SK-N-SH (cell line): ENCODE measurements at regions not wholly inside any gene's neighbourhood (a gene's known extent, or its start where the extent isn't known, plus 50 kb on each side); places are given as distances from the start of the nearest gene placed in this dataset.

ENCODE experiments used
- CTCF ChIP-seq: fragments of 200-600 bp; sonication (generic); IDR thresholded peaks from 2 replicates; pipeline ENCODE4 v1.6.1; 2017; ENCODE audit warnings: antibody characterized with exemption, mild to moderate bottlenecking, moderate library complexity
- EP300 ChIP-seq, 2 experiments: IDR thresholded peaks; 2 replicates each; pipeline versions ENCODE4 v1.4.0 to v1.6.1; 2012; ENCODE audit warnings: borderline replicate concordance in 1 of 2, low read depth in 1 of 2, low read length in 1 of 2
- RAD21 ChIP-seq: IDR thresholded peaks from 2 replicates; pipeline ENCODE4 v1.6.1; 2012; ENCODE audit warnings: mild to moderate bottlenecking, low read length
- TF ChIP-seq, protein P1 (sequence below): fragments of 150-350 bp; IDR thresholded peaks from 2 replicates; pipeline ENCODE4 v1.6.1; 2017; ENCODE audit warnings: antibody characterized with exemption, low read length, low read depth, borderline replicate concordance

DNA sequence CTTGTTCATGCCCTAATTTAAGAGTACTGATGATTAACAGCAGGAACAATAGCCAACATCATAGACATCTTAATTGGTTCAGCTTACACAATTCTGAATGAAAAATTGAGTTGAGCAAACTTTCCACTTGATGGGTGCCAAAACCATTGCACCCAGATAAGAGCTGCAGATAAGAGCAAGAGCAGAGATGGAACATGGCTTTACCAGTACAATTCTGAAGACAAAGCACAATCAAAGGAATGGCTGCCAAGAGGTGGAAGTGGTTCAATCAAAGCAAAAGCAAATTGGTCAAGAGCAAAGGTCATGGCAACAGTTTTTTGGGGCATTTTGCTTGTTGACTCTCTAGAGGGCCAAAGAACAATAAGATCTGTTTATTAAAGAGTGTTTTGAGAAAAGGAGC lies 65.6 kb upstream of the ATP5MC3 start:
- TF ChIP-seq EP300 (IDR thresholded peaks at IDR 0.05; ENCODE audit: borderline replicate concordance in 1 of 2, low read depth in 1 of 2, low read length in 1 of 2) (no peak), CTCF (no peak), RAD21 (no peak)
- TF ChIP-seq, protein P1, sequence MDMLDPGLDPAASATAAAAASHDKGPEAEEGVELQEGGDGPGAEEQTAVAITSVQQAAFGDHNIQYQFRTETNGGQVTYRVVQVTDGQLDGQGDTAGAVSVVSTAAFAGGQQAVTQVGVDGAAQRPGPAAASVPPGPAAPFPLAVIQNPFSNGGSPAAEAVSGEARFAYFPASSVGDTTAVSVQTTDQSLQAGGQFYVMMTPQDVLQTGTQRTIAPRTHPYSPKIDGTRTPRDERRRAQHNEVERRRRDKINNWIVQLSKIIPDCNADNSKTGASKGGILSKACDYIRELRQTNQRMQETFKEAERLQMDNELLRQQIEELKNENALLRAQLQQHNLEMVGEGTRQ, result no peak
